Endothelial cell of umbilical vein (primary cell): ENCODE measurements at regions not wholly inside any gene's neighbourhood (a gene's known extent, or its start where the extent isn't known, plus 50 kb on each side); places are given as distances from the start of the nearest gene placed in this dataset.

Experiments
- BruUV-seq: library from RNA; stranded (reverse); fragments of 400-500 nt; replicated peaks from 2 replicates; lab custom pipeline; 2021; lab: Mats Ljungman, UMichigan
- CTCF ChIA-PET: fragments of 300-600, 350-600 bp; sonication (Branson Sonifier 250); formaldehyde crosslinking; loops from one replicate; lab custom pipeline; 2021; ENCODE audit warnings: antibody characterized with exemption, inconsistent platforms; lab: Charles Lee
- POLR2A ChIA-PET: fragments of 300-600, 350-600 bp; sonication (Branson Sonifier 250); formaldehyde crosslinking; loops from one replicate; lab custom pipeline; 2021; ENCODE audit warnings: antibody characterized with exemption, inconsistent platforms; lab: Charles Lee
- DNase-seq: peaks from one replicate; pipeline ENCODE4 v3.0.0-alpha.2; 2011; ENCODE audit warnings: low read depth, low spot score
- FAIRE-seq: peaks from 2 replicates; lab custom pipeline; 2011; peaks lifted over from hg19 to GRCh38; lab: Jason Lieb, UNC
- H2AFZ ChIP-seq: 2 replicates; pipeline ENCODE4 v1.6.0; 2012; ENCODE audit warnings: low read depth, low read length, control low read depth, inconsistent platforms
- H3K27ac ChIP-seq: 2 replicates; pipeline ENCODE4 v1.5.1; 2011; ENCODE audit warnings: low read depth, mild to moderate bottlenecking, control low read depth, low read length, moderate library complexity; ENCODE audit not compliant: insufficient read depth
- H3K27me3 ChIP-seq, 2 experiments: 2 replicates each; pipeline versions ENCODE4 v1.6.0 to v1.6.1; 2011; ENCODE audit warnings: low read length in 2 of 2, mixed read lengths in 1 of 2; ENCODE audit not compliant: control insufficient read depth in 2 of 2, insufficient read depth in 2 of 2
- H3K36me3 ChIP-seq, 2 experiments: 2 replicates in 1 of 2; 3 replicates in 1 of 2; pipeline ENCODE4 v1.5.1; 2011; ENCODE audit warnings: low read length in 2 of 2, mild to moderate bottlenecking in 1 of 2, moderate library complexity in 1 of 2; ENCODE audit not compliant: control insufficient read depth in 2 of 2, insufficient read depth in 2 of 2; ENCODE audit errors: extremely low read depth in 1 of 2
- H3K4me1 ChIP-seq: 3 replicates; pipeline ENCODE4 v1.5.1; 2011; ENCODE audit warnings: mild to moderate bottlenecking, low read length; ENCODE audit not compliant: control insufficient read depth, insufficient read depth; ENCODE audit errors: extremely low read depth
- H3K4me2 ChIP-seq: 2 replicates; pipeline ENCODE4 v1.6.1; 2011; ENCODE audit warnings: low read length, control low read depth, mixed read lengths; ENCODE audit not compliant: insufficient read depth
- H3K4me3 ChIP-seq, 3 experiments: fragments of 200-600 bp in 1 of 3; sonication (generic), shearing (Covaris generic) in 1 of 3; replicated peaks in 1 of 3; 2 replicates each; pipeline ENCODE4 v1.5.1; 2011 to 2016; ENCODE audit warnings: control low read depth in 3 of 3, low read length in 3 of 3, mild to moderate bottlenecking in 2 of 3, inconsistent platforms in 1 of 3, low read depth in 1 of 3, moderate library complexity in 1 of 3; ENCODE audit not compliant: insufficient read depth in 1 of 3
- H3K79me2 ChIP-seq: 2 replicates; pipeline ENCODE4 v1.6.0; 2012; ENCODE audit warnings: low read length, inconsistent platforms; ENCODE audit not compliant: control insufficient read depth, insufficient read depth
- H3K9ac ChIP-seq: replicated peaks from 2 replicates; pipeline ENCODE3; 2011; ENCODE audit warnings: low read length, control low read depth; ENCODE audit not compliant: insufficient read depth; ENCODE audit errors: extremely low read depth
- H3K9me1 ChIP-seq: replicated peaks from 3 replicates; pipeline ENCODE4 v1.6.0; 2011; ENCODE audit warnings: mild to moderate bottlenecking, low read length; ENCODE audit not compliant: control insufficient read depth, insufficient read depth; ENCODE audit errors: extremely low read depth
- H3K9me3 ChIP-seq: replicated peaks from 2 replicates; pipeline ENCODE4 v1.5.1; 2012; ENCODE audit warnings: low read length, inconsistent platforms; ENCODE audit not compliant: control insufficient read depth, insufficient read depth
- H4K20me1 ChIP-seq: replicated peaks from 2 replicates; pipeline ENCODE3; 2011; ENCODE audit warnings: mild to moderate bottlenecking, low read length; ENCODE audit not compliant: control insufficient read depth, insufficient read depth; ENCODE audit errors: extremely low read depth
- EZH2 ChIP-seq: IDR thresholded peaks from 2 replicates; pipeline ENCODE4 v1.6.1; 2012; ENCODE audit warnings: borderline replicate concordance, low read depth, mild to moderate bottlenecking, moderate library complexity, low read length, inconsistent platforms; ENCODE audit not compliant: severe bottlenecking
- FOS ChIP-seq: IDR thresholded peaks from 2 replicates; pipeline ENCODE4 v1.6.1; 2011; ENCODE audit warnings: mild to moderate bottlenecking, low read length, moderate library complexity, borderline replicate concordance; ENCODE audit not compliant: insufficient read depth
- GATA2 ChIP-seq: IDR thresholded peaks from 2 replicates; pipeline ENCODE4 v1.7.0; 2011; ENCODE audit warnings: low read depth, mild to moderate bottlenecking, moderate library complexity, mixed read lengths, low read length; ENCODE audit not compliant: insufficient read length, insufficient read depth
- JUN ChIP-seq: IDR thresholded peaks from 2 replicates; pipeline ENCODE4 v1.6.1; 2011; ENCODE audit warnings: borderline replicate concordance, low read depth; ENCODE audit not compliant: insufficient read length, insufficient read depth
- MYC ChIP-seq: IDR thresholded peaks from one replicate; pipeline ENCODE4 v1.6.1; 2011; ENCODE audit warnings: mild to moderate bottlenecking, low read depth, low read length
- POLR2A ChIP-seq: IDR thresholded peaks from 2 replicates; pipeline ENCODE4 v1.6.1; 2012; ENCODE audit warnings: low read depth, mild to moderate bottlenecking, control low read depth, low read length
- POLR2AphosphoS5 ChIP-seq: IDR thresholded peaks from 2 replicates; pipeline ENCODE4 v1.6.1; 2012; ENCODE audit warnings: low read depth, mild to moderate bottlenecking, control low read depth, low read length, moderate library complexity; ENCODE audit not compliant: insufficient read depth
- dilution Hi-C: fragments of 300-500 bp; cut with MboI; formaldehyde crosslinking; loops from one replicate; pipeline ENCODE4 v1.15.0; 2019; ENCODE audit warnings: low sequenced_read_pairs; ENCODE audit not compliant: extremely low pct_ligation_motif_present
- intact Hi-C: fragments of 100-400 bp; cut with micrococcal nuclease; formaldehyde crosslinking; loops from one replicate; pipeline ENCODE4 v1.10.0; 2022
- TF ChIP-seq, protein P1 (sequence below), 2 donors: IDR thresholded peaks; 1 replicate in 1 of 2; 2 replicates in 1 of 2; pipeline ENCODE4 v1.5.1; 2011; ENCODE audit warnings: low read length in 2 of 2, mild to moderate bottlenecking in 2 of 2, moderate library complexity in 2 of 2, control low read depth in 1 of 2, inconsistent platforms in 1 of 2, low read depth in 1 of 2; ENCODE audit not compliant: insufficient read depth in 1 of 2; ENCODE audit errors: extremely low read depth in 1 of 2
- TF ChIP-seq, protein P2 (sequence below): IDR thresholded peaks from 2 replicates; pipeline ENCODE4 v1.6.1; 2011; ENCODE audit not compliant: insufficient read depth, insufficient read length

DNA sequence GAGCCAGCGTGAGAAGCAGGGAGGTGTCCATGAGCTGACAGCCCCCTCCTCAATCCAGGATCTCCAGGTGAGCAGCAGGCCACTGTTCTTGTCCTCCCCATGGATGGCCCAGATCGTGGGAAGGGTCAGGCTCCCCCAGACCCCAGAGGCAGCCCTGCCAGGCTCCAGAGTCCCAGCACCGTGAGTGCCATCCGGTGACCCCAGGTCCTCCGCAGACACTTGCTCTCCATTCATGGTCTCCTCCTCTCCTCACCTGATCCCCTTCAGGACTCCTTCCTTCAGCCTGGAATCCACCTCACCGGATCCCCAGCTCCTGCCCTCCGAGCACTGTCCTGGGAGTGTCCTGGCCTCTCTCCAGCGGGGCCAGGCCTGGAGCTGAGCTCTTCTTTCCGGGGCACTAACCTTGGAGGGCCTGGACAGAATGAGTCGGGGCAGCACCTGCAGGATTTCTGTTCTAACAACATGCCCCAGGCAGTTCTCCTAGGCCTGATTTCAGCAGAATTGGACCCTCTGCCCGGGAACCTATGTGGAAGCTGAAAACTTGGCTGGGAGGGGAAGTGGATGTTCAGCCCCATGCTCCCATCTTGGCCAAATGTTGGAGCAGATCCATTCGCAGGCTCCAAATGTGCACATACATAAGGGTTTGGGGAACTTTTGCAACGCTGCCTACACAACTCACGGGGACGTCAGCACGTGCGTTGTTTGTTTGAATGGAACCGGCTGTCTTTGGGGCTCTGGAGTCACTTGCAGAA, 341.6 kb upstream of the SFSWAP start:
- no peaks in the 10 kb centered on the region for H3K4me1 ChIP-seq
- dilution Hi-C loops: no loop called here
- no peaks in the 10 kb centered on the region for H3K79me2 ChIP-seq
- H3K9me3 ChIP-seq: no peaks in the 10 kb centered on the region
- H3K9ac ChIP-seq: no peak overlapping the region
- no peaks in the 10 kb centered on the region for H4K20me1 ChIP-seq
- H3K36me3 ChIP-seq: no peaks in the 10 kb centered on the region
- no peak overlapping the region for H3K4me3 ChIP-seq
- no TSS peak for BruUV-seq
- ChIA-PET POLR2A (no interaction called here), CTCF (no interaction called here)
- no peak overlapping the region for H3K27ac ChIP-seq
- no peak overlapping the region for H2AFZ ChIP-seq
- no peaks in the 10 kb centered on the region for H3K27me3 ChIP-seq
- no peaks in the 10 kb centered on the region for H3K9me1 ChIP-seq
- no peak for DNase-seq
- no peak for FAIRE-seq
- no peak overlapping the region for H3K4me2 ChIP-seq
- intact Hi-C loops: no loop called here
- no peak for TF ChIP-seq MYC
- TF ChIP-seq EZH2: no peak
- no peak for TF ChIP-seq POLR2AphosphoS5

DNA sequence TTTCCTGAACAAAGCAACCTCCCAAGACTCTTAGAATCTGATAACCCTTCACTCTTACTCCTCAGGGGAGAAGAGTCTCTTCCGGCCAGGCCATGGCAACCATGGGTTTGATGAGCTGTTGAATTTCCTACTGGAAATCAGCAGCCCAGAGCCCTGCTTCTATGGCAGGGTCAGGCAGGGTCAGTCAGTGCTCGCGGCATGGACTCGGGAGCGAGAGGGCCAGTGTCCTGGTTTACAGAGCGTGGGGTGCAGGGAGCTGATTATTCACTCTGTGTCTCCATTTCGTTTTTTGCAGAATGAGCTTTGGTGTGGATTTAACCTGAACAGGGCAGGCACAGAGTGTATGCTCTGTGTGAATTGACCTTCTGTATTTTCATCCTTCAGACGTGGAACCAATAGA, 340.6 kb upstream of the SFSWAP start:
- ChIA-PET POLR2A (no interaction called here), CTCF (no interaction called here)
- H3K9me1 ChIP-seq: no peaks in the 10 kb centered on the region
- DNase-seq (no peak), FAIRE-seq (no peak)
- no TSS peak for BruUV-seq
- no peak for TF ChIP-seq FOS
- TF ChIP-seq POLR2AphosphoS5: no peak
- TF ChIP-seq, protein P1, sequence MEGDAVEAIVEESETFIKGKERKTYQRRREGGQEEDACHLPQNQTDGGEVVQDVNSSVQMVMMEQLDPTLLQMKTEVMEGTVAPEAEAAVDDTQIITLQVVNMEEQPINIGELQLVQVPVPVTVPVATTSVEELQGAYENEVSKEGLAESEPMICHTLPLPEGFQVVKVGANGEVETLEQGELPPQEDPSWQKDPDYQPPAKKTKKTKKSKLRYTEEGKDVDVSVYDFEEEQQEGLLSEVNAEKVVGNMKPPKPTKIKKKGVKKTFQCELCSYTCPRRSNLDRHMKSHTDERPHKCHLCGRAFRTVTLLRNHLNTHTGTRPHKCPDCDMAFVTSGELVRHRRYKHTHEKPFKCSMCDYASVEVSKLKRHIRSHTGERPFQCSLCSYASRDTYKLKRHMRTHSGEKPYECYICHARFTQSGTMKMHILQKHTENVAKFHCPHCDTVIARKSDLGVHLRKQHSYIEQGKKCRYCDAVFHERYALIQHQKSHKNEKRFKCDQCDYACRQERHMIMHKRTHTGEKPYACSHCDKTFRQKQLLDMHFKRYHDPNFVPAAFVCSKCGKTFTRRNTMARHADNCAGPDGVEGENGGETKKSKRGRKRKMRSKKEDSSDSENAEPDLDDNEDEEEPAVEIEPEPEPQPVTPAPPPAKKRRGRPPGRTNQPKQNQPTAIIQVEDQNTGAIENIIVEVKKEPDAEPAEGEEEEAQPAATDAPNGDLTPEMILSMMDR (IDR thresholded peaks at IDR 0.05; ENCODE audit: extremely low read depth in 1 of 2, insufficient read depth in 1 of 2, low read depth in 1 of 2, low read length in 2 of 2): no peak
- TF ChIP-seq EZH2: no peak
- TF ChIP-seq JUN: no peak
- TF ChIP-seq, protein P2, sequence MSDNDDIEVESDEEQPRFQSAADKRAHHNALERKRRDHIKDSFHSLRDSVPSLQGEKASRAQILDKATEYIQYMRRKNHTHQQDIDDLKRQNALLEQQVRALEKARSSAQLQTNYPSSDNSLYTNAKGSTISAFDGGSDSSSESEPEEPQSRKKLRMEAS: no peak
- TF ChIP-seq GATA2: no peak
- TF ChIP-seq POLR2A: no peak
- no peak for TF ChIP-seq MYC
- no peak overlapping the region for H3K27ac ChIP-seq
- no peak overlapping the region for H2AFZ ChIP-seq
- no peak overlapping the region for H3K4me2 ChIP-seq
- H3K36me3 ChIP-seq: no peaks in the 10 kb centered on the region
- intact Hi-C loops: no loop called here
- H3K4me1 ChIP-seq: no peaks in the 10 kb centered on the region
- no peaks in the 10 kb centered on the region for H4K20me1 ChIP-seq
- no peak overlapping the region for H3K4me3 ChIP-seq
- no peaks in the 10 kb centered on the region for H3K9me3 ChIP-seq
- no peaks in the 10 kb centered on the region for H3K79me2 ChIP-seq
- dilution Hi-C loops: no loop called here
- no peak overlapping the region for H3K9ac ChIP-seq
- H3K27me3 ChIP-seq: no peaks in the 10 kb centered on the region
